B cell (primary cell): ENCODE measurements at regions not wholly inside any gene's neighbourhood (a gene's known extent, or its start where the extent isn't known, plus 50 kb on each side); places are given as distances from the start of the nearest gene placed in this dataset.

Experiments used
- EZH2 ChIP-seq: IDR thresholded peaks from 2 replicates; pipeline ENCODE4 v1.6.1; 2012; ENCODE audit warnings: borderline replicate concordance, low read depth, mild to moderate bottlenecking, moderate library complexity, low read length; ENCODE audit not compliant: insufficient read depth, poor library complexity, severe bottlenecking
- TF ChIP-seq, protein P1 (sequence below): fragments of 200-600 bp; IDR thresholded peaks from one replicate; pipeline ENCODE4 v1.8.0; 2022; ENCODE audit warnings: antibody characterized with exemption, mild to moderate bottlenecking

DNA sequence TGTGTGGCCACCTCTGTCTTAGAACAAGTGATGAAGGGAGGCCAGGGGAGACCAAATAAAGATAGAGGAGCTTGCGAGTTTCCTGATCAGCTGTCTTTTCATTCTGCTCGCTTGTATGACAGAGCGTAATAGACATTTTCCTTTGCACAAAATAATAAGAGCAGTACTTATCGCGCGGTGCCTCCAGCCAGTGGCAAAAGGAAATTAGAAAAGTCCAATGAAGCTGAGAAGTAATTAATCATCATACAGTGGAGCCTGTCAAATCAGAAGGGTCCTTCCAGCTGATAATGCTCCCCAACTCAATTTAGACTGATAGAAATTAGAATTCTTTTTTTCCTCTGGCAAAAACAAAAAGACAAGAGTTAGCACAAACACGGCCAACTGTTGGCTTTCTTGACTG is 307.0 kb upstream of the IRX5 start:
- TF ChIP-seq, protein P1, sequence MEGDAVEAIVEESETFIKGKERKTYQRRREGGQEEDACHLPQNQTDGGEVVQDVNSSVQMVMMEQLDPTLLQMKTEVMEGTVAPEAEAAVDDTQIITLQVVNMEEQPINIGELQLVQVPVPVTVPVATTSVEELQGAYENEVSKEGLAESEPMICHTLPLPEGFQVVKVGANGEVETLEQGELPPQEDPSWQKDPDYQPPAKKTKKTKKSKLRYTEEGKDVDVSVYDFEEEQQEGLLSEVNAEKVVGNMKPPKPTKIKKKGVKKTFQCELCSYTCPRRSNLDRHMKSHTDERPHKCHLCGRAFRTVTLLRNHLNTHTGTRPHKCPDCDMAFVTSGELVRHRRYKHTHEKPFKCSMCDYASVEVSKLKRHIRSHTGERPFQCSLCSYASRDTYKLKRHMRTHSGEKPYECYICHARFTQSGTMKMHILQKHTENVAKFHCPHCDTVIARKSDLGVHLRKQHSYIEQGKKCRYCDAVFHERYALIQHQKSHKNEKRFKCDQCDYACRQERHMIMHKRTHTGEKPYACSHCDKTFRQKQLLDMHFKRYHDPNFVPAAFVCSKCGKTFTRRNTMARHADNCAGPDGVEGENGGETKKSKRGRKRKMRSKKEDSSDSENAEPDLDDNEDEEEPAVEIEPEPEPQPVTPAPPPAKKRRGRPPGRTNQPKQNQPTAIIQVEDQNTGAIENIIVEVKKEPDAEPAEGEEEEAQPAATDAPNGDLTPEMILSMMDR, result no peak
- no peak for TF ChIP-seq EZH2
